Chondrocyte (in vitro differentiated cells): ENCODE measurements at regions not wholly inside any gene's neighbourhood (a gene's known extent, or its start where the extent isn't known, plus 50 kb on each side); places are given as distances from the start of the nearest gene placed in this dataset.
"Not testable (repeated sequence)": the region's sequence is repeated elsewhere in the genome, so short reads cannot be mapped to it uniquely, and the experiment has no call there.

Experiments
- DNase-seq: peaks from one replicate; pipeline ENCODE4 v3.0.0; 2021; ENCODE audit warnings: mixed read lengths, low spot score
- H3K27ac Mint-ChIP-seq: one replicate; pipeline ENCODE4 v1.8.0; 2021; ENCODE audit warnings: mild to moderate bottlenecking, moderate library complexity, mixed read lengths; ENCODE audit not compliant: unreplicated experiment
- H3K27me3 Mint-ChIP-seq: 2 replicates; pipeline ENCODE4 v1.8.0; 2021; ENCODE audit warnings: low read depth, mixed read lengths
- H3K36me3 Mint-ChIP-seq: 2 replicates; pipeline ENCODE4 v1.8.0; 2021; ENCODE audit warnings: low read depth, mixed read lengths
- H3K4me1 Mint-ChIP-seq: 2 replicates; pipeline ENCODE4 v1.8.0; 2021; ENCODE audit warnings: low read depth, mild to moderate bottlenecking, mixed read lengths
- H3K4me3 Mint-ChIP-seq: one replicate; pipeline ENCODE4 v1.8.0; 2021; ENCODE audit warnings: mild to moderate bottlenecking, moderate library complexity, mixed read lengths; ENCODE audit not compliant: unreplicated experiment
- H3K9me3 Mint-ChIP-seq: 2 replicates; pipeline ENCODE4 v1.8.0; 2021; ENCODE audit warnings: low read depth, mixed read lengths
- CTCF ChIP-seq: fragments of 200-600 bp; sonication (generic); IDR thresholded peaks from 2 replicates; pipeline ENCODE4 v1.5.0; 2021; ENCODE audit warnings: antibody characterized with exemption, mild to moderate bottlenecking, moderate library complexity

GRCh38 chr13:89515948-89516347, 1831.5 kb upstream of the MIR17HG start:
- DNase-seq, result no peak
- TF ChIP-seq CTCF, result no peak
- no peak overlapping the region for H3K27ac Mint-ChIP-seq
- no peaks in the 10 kb centered on the region for H3K36me3 Mint-ChIP-seq
- no peaks in the 10 kb centered on the region for H3K27me3 Mint-ChIP-seq
- peaks cover 7% of the 10 kb centered on the region for H3K9me3 Mint-ChIP-seq
- peaks cover 9% of the 10 kb centered on the region for H3K4me1 Mint-ChIP-seq
- no peak overlapping the region for H3K4me3 Mint-ChIP-seq

- Mint-ChIP-seq H3K36me3 (no peaks in the 10 kb centered on the region), H3K27ac (no peak overlapping the region), H3K4me1 (peaks cover 9% of the 10 kb centered on the region), H3K9me3 (peaks cover 2% of the 10 kb centered on the region), H3K27me3 (no peaks in the 10 kb centered on the region), H3K4me3 (no peak overlapping the region)
- no peak for DNase-seq
- TF ChIP-seq CTCF, result no peak
These were observed 1829.0 kb upstream of the MIR17HG start for GRCh38 chr13:89518289-89519077.

- H3K27me3 Mint-ChIP-seq, result no peaks in the 10 kb centered on the region
- H3K4me3 Mint-ChIP-seq, result no peak overlapping the region
- peaks cover 2% of the 10 kb centered on the region for H3K9me3 Mint-ChIP-seq
- H3K36me3 Mint-ChIP-seq, result no peaks in the 10 kb centered on the region
- TF ChIP-seq CTCF, result no peak
- no peak overlapping the region for H3K27ac Mint-ChIP-seq
- no peaks in the 10 kb centered on the region for H3K4me1 Mint-ChIP-seq
- no peak for DNase-seq
These were observed 1827.0 kb upstream of the MIR17HG start for GRCh38 chr13:89520468-89520867.

- not testable (repeated sequence) for H3K4me1 Mint-ChIP-seq, H3K4me3 Mint-ChIP-seq, H3K27me3 Mint-ChIP-seq, H3K36me3 Mint-ChIP-seq, DNase-seq, H3K9me3 Mint-ChIP-seq, H3K27ac Mint-ChIP-seq
These were observed 1825.8 kb upstream of the MIR17HG start for GRCh38 chr13:89521672-89522071.

GRCh38 chr13:89541091-89542030, 1806.1 kb upstream of the MIR17HG start:
- H3K4me1 Mint-ChIP-seq, result peaks cover 9% of the 10 kb centered on the region
- H3K27ac Mint-ChIP-seq, result no peak overlapping the region
- DNase-seq, result peak; percentile 38
- no peaks in the 10 kb centered on the region for H3K36me3 Mint-ChIP-seq
- no peak overlapping the region for H3K4me3 Mint-ChIP-seq
- peaks cover 8% of the 10 kb centered on the region for H3K9me3 Mint-ChIP-seq
- TF ChIP-seq CTCF, result no peak
- no peaks in the 10 kb centered on the region for H3K27me3 Mint-ChIP-seq
